Stimulated activated CD4-positive, alpha-beta T cell treated with anti-CD3 and anti-CD28 coated beads, Interleukin-12 subunit alpha, Interleukin-12 subunit beta, amount 100 ng/mL, for 48 hours (primary cell): ENCODE measurements at regions not wholly inside any gene's neighbourhood (a gene's known extent, or its start where the extent isn't known, plus 50 kb on each side); places are given as distances from the start of the nearest gene placed in this dataset.

Source experiments
- DNase-seq, 3 donors: peaks; one replicate each; pipeline ENCODE4 v3.0.0-alpha.2; 2020; ENCODE audit warnings: low read depth in 2 of 3, low spot score in 1 of 3

DNA sequence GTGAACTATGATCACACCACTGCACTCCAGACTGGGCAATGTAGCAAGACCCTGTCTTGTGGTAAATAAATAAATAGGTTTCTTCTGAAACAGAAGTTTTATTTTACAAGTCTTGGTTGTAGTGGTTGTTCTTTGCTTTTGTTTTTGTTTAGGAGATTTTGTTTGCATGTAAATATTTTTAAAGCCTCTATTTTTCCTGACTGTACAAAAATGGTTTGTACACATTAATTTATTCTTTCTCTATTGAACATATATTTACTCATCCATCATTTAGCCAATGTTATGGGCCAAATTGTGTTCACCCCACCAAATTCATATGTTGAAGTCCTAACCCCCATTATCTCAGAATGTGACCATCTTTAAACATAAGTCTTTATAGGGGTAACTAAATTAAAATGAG is 580.1 kb downstream of the EPHA4 start:
- no peak for DNase-seq

DNA sequence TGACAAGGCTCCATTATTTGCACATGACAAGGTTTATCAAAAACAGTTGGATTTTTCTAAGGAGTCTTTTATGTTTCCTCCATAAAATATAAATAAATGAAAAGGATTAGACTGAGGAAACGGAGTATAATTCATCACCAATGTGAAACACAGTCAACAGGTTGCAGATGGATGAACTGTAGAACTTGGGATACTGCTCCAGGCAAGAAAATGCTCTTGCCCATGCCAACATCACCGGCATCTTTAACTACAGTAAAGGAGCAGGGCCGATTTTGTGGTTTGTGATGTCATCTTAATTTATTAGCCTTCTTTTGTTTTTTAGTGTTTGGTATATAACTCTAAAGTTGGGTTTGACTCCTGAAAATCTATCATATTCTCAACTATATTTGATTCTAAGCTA is 577.3 kb downstream of the EPHA4 start:
- no peak for DNase-seq

GRCh38 chr2:220995581-220995980 is 576.5 kb downstream of the EPHA4 start:
- DNase-seq = no peak

DNA sequence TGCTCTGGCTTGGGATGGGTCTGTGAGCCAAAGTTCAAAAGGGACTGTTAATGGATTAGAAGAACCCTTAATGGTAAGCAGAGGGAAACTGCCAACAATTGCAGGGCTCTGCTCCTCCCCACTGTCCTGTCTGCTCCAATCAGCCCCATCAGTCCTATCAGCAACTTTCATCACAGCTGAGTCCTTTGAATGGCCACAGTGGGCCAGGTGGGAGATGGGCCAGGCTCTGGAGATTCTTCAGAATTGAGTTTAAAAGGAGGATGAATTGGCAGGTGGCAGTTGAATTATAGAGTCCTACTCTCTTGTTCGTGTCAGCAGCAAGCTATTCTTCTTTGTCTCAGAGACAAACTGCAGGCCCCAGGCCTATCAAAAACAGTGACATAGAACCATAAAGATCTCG is 573.9 kb downstream of the EPHA4 start:
- DNase-seq = no peak

GRCh38 chr2:220999356-220999755 is 572.7 kb downstream of the EPHA4 start:
- DNase-seq = no peak

GRCh38 chr2:221001381-221001801 is 570.7 kb downstream of the EPHA4 start:
- no peak for DNase-seq

DNA sequence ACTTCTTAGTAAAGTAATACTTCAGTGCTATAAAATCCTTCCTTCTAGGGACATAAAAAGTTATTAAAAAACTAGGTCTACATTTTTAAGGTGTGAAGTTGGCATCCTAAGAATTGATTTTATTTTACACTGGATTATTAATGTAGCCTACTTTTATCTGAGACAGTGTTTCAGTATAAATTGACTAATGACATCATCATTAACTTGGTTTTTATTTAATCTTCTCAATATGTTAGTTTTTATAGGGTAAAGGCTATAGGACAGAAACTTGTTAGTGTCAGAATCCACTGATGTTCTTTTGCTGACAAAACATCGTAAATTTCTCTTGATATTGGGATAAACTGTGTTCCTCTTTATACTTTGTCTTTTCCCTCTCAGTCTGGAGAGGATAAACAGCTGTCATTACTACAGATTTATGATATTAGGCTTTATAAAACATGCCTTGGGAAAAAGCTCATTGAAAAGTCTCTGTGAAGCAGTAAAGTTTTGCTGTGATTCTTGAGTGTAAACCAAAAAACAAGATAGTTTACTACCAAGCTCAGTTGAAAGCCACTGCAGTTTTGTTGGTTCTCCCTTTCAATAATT is 569.9 kb downstream of the EPHA4 start:
- no peak for DNase-seq

- DNase-seq = no peak
These were observed 566.8 kb downstream of the EPHA4 start for GRCh38 chr2:221005338-221005737.

DNA sequence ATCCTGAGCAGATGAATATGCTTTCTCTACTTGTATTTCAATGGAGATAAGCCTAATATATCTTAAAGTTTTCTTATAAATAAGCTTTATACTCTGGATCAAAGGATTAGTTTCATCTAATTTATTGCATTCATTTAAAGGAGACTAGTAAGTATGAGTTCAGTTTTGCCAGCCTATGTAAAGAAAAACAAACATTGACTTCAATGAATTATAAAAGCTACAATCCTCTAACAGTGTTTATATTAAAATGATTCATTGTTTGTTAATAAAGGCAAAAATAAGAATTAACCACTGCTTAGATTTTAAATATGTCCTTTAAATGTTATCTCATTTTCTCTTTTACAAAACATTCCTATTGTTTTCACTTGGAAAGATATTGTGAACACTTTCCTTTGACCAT is 566.0 kb downstream of the EPHA4 start:
- DNase-seq = no peak

GRCh38 chr2:221016551-221016950 is 555.6 kb downstream of the EPHA4 start:
- no peak for DNase-seq

- no peak for DNase-seq
These were observed 553.8 kb downstream of the EPHA4 start for GRCh38 chr2:221018262-221018661.

GRCh38 chr2:221019668-221020067 is 552.4 kb downstream of the EPHA4 start:
- no peak for DNase-seq

GRCh38 chr2:221022554-221022953 is 549.5 kb downstream of the EPHA4 start:
- DNase-seq = no peak

- no peak for DNase-seq
These were observed 546.7 kb downstream of the EPHA4 start for GRCh38 chr2:221025398-221025797.

GRCh38 chr2:221034026-221034701 is 537.9 kb downstream of the EPHA4 start:
- no peak for DNase-seq

DNA sequence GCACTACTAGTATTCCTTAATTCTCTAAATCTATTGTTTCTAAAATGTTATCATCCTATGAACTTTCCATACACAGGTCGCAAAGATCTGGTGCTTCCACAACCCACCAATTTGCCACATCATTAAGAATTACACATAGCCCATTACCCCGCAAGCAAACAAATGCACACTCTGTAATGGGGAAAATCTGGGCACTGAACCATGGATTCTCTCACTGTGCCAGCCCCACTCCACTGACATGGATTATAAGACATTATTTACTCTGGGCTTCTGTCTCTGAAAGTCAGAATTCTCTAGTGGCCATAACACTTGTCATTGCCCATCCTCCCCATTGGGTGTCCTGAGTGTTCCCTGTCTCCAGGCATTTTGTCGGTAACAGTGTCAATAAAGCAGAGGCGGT is 537.1 kb downstream of the EPHA4 start:
- DNase-seq = no peak

DNA sequence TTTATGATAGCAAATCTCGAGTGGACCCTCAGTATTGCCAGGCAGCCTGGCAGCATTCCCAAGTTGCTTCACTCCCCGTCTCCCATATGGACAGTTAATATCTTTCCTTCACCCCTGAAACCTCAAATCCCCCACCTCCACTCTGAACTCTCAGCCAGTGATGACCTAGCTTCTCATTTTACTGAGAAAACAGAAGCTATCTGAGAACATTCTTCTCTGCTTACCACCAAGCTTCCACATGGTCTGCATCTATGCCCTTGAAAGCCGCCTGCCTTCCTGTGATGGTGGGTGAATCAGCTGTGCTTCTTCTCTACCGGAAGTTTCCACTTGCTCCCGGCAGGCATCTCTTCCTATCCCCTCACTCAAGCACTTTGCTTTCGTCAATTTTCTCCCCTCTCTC is 529.2 kb downstream of the EPHA4 start:
- no peak for DNase-seq

DNA sequence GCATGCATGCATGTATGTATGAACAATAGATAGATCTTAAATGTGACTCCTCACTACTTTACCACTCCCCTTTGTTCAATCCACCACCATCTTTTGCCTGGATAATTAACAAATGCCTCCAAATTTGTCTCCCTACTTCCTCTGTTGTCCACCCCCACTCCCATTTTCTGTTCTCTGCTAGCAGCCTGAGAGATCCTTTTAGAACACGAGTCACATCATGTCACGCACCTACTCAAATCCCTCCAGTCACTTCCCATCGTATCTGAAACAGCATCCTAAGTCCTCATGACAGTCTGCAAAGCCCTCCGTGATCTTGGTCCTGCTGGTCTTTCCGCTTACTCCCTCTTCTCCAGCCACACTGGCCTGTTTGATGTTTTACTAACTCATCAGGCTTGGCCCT is 527.3 kb downstream of the EPHA4 start:
- no peak for DNase-seq

DNA sequence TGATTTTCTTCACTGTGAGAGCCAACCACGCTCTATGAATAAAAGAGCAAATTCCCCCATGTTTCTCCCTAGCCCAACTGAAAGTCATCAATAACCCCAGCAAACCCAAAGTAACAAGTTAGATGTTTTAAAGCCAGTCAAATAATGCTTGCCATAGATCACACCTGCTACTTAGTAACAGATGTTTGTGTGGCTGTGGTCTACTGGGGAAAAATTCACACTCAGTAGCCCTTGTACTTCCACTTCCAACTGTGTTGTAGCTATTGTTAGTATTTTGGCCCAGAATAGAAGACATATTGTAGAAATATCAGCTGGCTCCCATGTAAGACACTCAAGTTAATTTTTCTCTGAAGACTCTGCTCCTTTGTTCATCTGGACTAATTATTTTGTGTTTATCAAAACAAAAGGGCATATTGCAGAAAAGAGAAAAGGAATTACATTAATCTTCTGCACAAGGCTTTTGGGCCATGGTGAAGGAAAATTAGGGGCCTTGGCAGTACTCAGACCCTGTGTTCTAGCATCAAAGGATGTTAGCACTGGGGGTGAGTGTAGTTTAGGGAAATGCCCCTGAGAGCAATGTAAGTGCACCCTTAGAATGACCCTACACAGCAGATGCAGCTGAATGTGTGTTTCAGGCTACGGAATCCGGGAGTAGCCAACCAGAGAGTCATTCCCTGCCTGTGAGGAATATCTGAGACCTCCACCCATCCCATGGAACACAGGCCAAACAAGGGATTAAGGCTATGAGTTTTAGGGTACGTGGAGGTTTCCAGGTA is 521.9 kb downstream of the EPHA4 start:
- DNase-seq = no peak

DNA sequence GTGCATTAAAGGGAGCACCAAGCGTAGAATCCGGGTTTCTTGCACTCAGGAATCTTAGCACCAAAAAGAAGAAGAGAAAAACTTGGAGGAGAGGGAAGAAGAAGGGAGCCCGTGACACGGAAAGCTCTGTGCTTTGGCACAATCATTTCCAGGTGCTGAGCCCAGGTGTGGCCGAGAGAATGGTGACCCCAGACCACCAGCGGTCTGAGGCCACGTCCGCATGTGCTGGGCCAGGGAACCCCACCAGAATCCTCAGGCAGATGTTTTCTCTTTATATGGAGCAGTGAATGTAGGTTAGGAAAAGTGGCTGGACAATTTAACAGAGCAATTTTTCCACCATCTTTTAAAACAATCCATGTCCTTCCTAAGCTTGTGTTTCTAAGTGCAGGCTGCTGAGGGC is 520.9 kb downstream of the EPHA4 start:
- no peak for DNase-seq

DNA sequence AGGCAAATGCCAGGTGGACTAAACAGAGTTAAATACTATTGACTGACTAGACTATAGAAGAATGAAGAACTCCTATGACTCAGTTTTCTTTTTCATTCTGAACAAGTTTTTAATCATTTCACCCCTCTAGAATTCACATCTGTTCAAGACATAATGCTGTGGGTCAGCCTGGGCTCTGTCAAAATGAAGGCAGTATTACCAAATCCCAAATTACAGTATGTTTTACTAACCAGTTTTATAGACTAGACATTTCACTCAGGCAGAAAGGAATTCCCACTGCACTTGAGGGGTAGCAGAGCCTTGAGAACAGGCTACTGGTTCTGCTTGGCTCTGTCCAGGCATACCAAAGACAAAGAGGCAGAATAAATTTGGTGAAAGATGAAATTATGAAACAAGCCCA is 511.7 kb downstream of the EPHA4 start:
- DNase-seq = no peak

- DNase-seq = no peak
These were observed 508.5 kb downstream of the EPHA4 start for GRCh38 chr2:221063568-221063967.
